Hepatocyte (in vitro differentiated cells): ENCODE measurements at regions not wholly inside any gene's neighbourhood (a gene's known extent, or its start where the extent isn't known, plus 50 kb on each side); places are given as distances from the start of the nearest gene placed in this dataset.
A peak's percentile ranks its signal among the peaks of the same experiment; 100 is the strongest.

ENCODE experiments used
- DNase-seq: peaks from one replicate; pipeline ENCODE4 v3.0.0-alpha.2; 2016; ENCODE audit warnings: low spot score
- H2AFZ ChIP-seq: fragments of 200-600 bp; sonication (generic); 2 replicates; pipeline ENCODE4 v1.6.0; 2016; ENCODE audit warnings: antibody characterized with exemption, mild to moderate bottlenecking
- H3K27ac ChIP-seq: fragments of 200-600 bp; sonication (generic); 2 replicates; pipeline ENCODE4 v1.5.1; 2016; ENCODE audit warnings: mild to moderate bottlenecking
- H3K27me3 ChIP-seq: fragments of 200-600 bp; sonication (generic); 2 replicates; pipeline ENCODE4 v1.6.1; 2016
- H3K36me3 ChIP-seq: fragments of 200-600 bp; sonication (generic); replicated peaks from 2 replicates; pipeline ENCODE4 v1.5.1; 2016; ENCODE audit warnings: low read depth; ENCODE audit not compliant: insufficient read depth
- H3K4me1 ChIP-seq: fragments of 200-600 bp; sonication (generic); 2 replicates; pipeline ENCODE4 v1.5.1; 2016; ENCODE audit warnings: mild to moderate bottlenecking, moderate library complexity; ENCODE audit not compliant: insufficient read depth
- H3K4me2 ChIP-seq: fragments of 200-600 bp; sonication (generic); 2 replicates; pipeline ENCODE4 v1.6.0; 2016
- H3K4me3 ChIP-seq: fragments of 200-600 bp; sonication (generic); 2 replicates; pipeline ENCODE4 v1.5.1; 2016; ENCODE audit warnings: mild to moderate bottlenecking
- H3K79me2 ChIP-seq: fragments of 200-600 bp; sonication (generic); 2 replicates; pipeline ENCODE4 v1.6.0; 2017; ENCODE audit warnings: mild to moderate bottlenecking
- H3K9me2 ChIP-seq: fragments of 200-600 bp; sonication (generic); replicated peaks from 2 replicates; pipeline ENCODE4 v1.6.0; 2017; ENCODE audit warnings: mild to moderate bottlenecking; ENCODE audit not compliant: insufficient read depth
- H3K9me3 ChIP-seq: fragments of 200-600 bp; sonication (generic); 2 replicates; pipeline ENCODE4 v1.5.1; 2016; ENCODE audit warnings: low read depth, mild to moderate bottlenecking
- H4K20me1 ChIP-seq: fragments of 200-600 bp; sonication (generic); 2 replicates; pipeline ENCODE4 v1.6.0; 2016; ENCODE audit warnings: mild to moderate bottlenecking; ENCODE audit not compliant: insufficient read depth, poor library complexity, severe bottlenecking
- EZH2 ChIP-seq: fragments of 200-600 bp; sonication (generic); IDR thresholded peaks from 2 replicates; pipeline ENCODE4 v1.6.1; 2016; ENCODE audit warnings: antibody characterized with exemption, mild to moderate bottlenecking, borderline replicate concordance
- EZH2phosphoT487 ChIP-seq: fragments of 200-600 bp; sonication (generic); IDR thresholded peaks from one replicate; pipeline ENCODE4 v1.6.1; 2018; ENCODE audit warnings: antibody characterized with exemption, mild to moderate bottlenecking, low read depth, moderate library complexity; ENCODE audit not compliant: unreplicated experiment, severe bottlenecking
- whole genome bisulfite sequencing: methylation state at CpG from one replicate; pipeline ENCODE4 v1.1.6; 2016; ENCODE audit warnings: low lambda C conversion rate; ENCODE audit errors: missing lambda C conversion rate; 5-methylcytosine and 5-hydroxymethylcytosine counted together
- TF ChIP-seq, protein P1 (sequence below): fragments of 200-600 bp; sonication (generic); IDR thresholded peaks from 2 replicates; pipeline ENCODE4 v1.5.1; 2016; ENCODE audit warnings: antibody characterized with exemption, mild to moderate bottlenecking; ENCODE audit not compliant: poor library complexity

DNA sequence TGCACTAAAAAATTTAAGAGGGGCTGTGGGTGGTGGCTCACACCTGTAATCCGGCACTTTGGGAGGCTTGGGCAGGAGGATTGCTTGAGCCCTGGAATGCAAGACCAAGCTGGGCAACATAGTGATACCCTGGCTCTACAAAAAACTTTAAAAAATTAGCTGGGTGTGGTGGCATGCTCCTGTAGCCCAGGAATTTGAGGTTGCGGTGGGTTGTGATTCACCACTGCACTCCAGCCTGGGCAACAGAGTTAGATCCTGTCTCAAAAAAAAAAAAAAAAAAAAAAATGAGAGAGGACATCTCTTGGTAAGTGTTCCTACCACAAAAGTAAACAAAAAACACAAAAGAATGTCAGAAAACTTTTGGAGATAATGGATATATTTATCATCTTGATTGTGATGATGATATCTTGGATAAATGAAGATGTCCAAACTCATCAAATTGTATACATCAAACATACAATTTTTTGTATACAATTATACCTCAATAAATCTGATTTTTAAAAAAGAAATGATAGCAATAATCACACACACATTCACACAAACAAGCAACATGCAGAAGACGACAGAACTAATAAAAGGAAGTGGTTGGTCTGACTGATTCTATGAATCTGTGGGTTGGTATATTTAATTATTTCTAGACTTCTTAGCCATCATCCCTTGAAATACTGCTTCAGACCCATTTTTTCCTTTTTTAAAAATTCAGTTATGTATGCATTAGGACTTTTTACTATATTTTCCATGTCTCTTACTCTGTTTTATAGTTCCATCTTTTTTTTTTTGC, 465.9 kb downstream of the PLA2G4A start:
- no peaks in the 10 kb centered on the region for H3K27me3 ChIP-seq
- H4K20me1 ChIP-seq: no peaks in the 10 kb centered on the region
- no peaks in the 10 kb centered on the region for H3K4me1 ChIP-seq
- no peak for DNase-seq
- no peak overlapping the region for H3K4me2 ChIP-seq
- no peaks in the 10 kb centered on the region for H3K36me3 ChIP-seq
- H3K27ac ChIP-seq: no peak overlapping the region
- H2AFZ ChIP-seq: no peak overlapping the region
- no peak overlapping the region for H3K4me3 ChIP-seq
- TF ChIP-seq, protein P1, sequence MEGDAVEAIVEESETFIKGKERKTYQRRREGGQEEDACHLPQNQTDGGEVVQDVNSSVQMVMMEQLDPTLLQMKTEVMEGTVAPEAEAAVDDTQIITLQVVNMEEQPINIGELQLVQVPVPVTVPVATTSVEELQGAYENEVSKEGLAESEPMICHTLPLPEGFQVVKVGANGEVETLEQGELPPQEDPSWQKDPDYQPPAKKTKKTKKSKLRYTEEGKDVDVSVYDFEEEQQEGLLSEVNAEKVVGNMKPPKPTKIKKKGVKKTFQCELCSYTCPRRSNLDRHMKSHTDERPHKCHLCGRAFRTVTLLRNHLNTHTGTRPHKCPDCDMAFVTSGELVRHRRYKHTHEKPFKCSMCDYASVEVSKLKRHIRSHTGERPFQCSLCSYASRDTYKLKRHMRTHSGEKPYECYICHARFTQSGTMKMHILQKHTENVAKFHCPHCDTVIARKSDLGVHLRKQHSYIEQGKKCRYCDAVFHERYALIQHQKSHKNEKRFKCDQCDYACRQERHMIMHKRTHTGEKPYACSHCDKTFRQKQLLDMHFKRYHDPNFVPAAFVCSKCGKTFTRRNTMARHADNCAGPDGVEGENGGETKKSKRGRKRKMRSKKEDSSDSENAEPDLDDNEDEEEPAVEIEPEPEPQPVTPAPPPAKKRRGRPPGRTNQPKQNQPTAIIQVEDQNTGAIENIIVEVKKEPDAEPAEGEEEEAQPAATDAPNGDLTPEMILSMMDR: no peak
- no peak for TF ChIP-seq EZH2
- TF ChIP-seq EZH2phosphoT487: no peak
- WGBS: 91% methylated on average over 3 of the region's 3 CpGs
- H3K79me2 ChIP-seq: no peaks in the 10 kb centered on the region
- no peaks in the 10 kb centered on the region for H3K9me3 ChIP-seq
- H3K9me2 ChIP-seq: no peaks in the 10 kb centered on the region

DNA sequence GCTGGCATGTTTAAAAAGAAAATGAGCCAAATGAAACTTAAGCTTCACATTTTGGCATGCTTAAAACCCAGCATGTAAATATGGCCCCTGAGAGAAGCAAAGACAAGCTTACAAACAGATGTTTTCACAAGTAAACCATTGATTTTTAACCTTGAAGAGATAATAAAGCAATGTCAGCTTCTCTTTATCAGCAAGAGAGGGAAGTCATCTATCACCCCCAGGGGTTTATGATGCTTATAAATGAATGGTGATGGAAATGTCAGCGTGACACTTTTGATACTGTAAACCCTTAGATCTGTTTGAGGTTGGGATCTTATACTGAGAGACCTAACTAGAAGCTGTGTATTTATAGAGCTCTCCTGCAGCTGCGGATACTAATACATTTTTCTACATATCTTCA, 471.3 kb downstream of the PLA2G4A start:
- Histone ChIP-seq H3K9me2 (no peaks in the 10 kb centered on the region), H3K27me3 (no peaks in the 10 kb centered on the region), H4K20me1 (no peaks in the 10 kb centered on the region), H3K79me2 (no peaks in the 10 kb centered on the region), H3K4me3 (no peak overlapping the region), H3K4me2 (peak overlapping the region; percentile 32), H3K27ac (no peak overlapping the region), H3K9me3 (no peaks in the 10 kb centered on the region), H3K36me3 (no peaks in the 10 kb centered on the region), H3K4me1 (no peaks in the 10 kb centered on the region), H2AFZ (no peak overlapping the region)
- no peak for DNase-seq
- TF ChIP-seq, protein P1: no peak
- no peak for TF ChIP-seq EZH2phosphoT487
- no peak for TF ChIP-seq EZH2
- 22% methylated on average over 2 of the region's 2 CpGs for WGBS

DNA sequence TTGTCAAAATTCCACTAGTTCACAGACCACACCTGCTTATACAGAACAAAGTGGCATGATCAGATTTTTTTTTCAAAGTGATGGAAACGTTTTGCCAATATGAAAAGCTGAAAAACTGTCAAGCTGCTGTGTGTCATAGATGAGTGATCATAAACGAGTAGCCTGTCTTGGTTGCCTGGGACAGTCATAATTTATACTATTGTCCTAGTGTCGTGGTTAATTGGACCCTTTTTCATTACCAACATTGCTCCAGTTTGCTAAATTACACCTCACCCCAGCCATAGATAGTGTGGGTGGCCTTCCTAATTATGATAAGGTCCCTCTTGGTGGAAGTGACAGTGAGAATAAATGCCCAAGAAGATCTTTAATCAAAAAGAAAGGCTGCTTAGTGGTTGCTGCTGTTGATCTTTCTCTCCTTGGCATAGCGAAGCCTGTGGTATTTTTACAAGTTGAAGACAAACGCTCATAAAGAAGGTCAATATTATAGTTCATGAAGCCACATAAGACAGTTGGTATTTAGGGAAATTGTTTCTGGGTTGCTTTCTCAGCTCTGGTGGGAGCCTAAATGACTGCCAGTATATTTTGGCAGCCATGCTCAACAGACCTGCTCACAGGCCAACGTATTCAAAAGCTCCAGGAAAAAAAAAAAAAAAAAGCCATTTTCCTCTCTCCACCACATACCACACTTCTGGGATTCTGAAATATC, 478.1 kb downstream of the PLA2G4A start:
- Histone ChIP-seq H3K4me2 (no peak overlapping the region), H3K79me2 (no peaks in the 10 kb centered on the region), H3K36me3 (no peaks in the 10 kb centered on the region), H3K4me1 (no peaks in the 10 kb centered on the region), H3K9me2 (no peaks in the 10 kb centered on the region), H3K9me3 (no peaks in the 10 kb centered on the region), H3K27me3 (no peaks in the 10 kb centered on the region), H4K20me1 (no peaks in the 10 kb centered on the region), H2AFZ (no peak overlapping the region), H3K4me3 (no peak overlapping the region), H3K27ac (no peak overlapping the region)
- DNase-seq: no peak
- TF ChIP-seq EZH2phosphoT487: no peak
- TF ChIP-seq EZH2: no peak
- TF ChIP-seq, protein P1: no peak
- 64% methylated on average over 6 of the region's 6 CpGs for WGBS
